SK-N-SH treated with all-trans-retinoic acid at 6 μM for 48 hours (cell line): ENCODE measurements at regions not wholly inside any gene's neighbourhood (a gene's known extent, or its start where the extent isn't known, plus 50 kb on each side); places are given as distances from the start of the nearest gene placed in this dataset.

Experiments used
- ATAC-seq: fragments of 200-7000 bp; cut with Tn5 transposase; 3 replicates; pipeline ENCODE4 v1.9.1; 2020; ENCODE audit warnings: mild to moderate bottlenecking, moderate library complexity
- ARNTL ChIP-seq: fragments of 450-650 bp; formaldehyde crosslinking; IDR thresholded peaks from 2 replicates; pipeline ENCODE4 v1.5.0; 2020; ENCODE audit warnings: low read depth, mild to moderate bottlenecking, moderate library complexity, borderline replicate concordance
- BACH2 ChIP-seq: fragments of 250-450 bp; sonication (Bioruptor Pico); IDR thresholded peaks from 2 replicates; pipeline ENCODE4 v1.9.0; 2021; ENCODE audit warnings: mild to moderate bottlenecking, borderline replicate concordance
- CSDC2 ChIP-seq: fragments of 250-450 bp; sonication (Bioruptor Pico); IDR thresholded peaks from 2 replicates; pipeline ENCODE4 v1.5.0; 2020; ENCODE audit warnings: mild to moderate bottlenecking, moderate library complexity
- ESRRG ChIP-seq: fragments of 250-450 bp; sonication (Bioruptor Pico); IDR thresholded peaks from 2 replicates; pipeline ENCODE4 v1.6.1; 2021; ENCODE audit warnings: mild to moderate bottlenecking
- GLIS3 ChIP-seq: fragments of 250-450 bp; sonication (Bioruptor Pico); IDR thresholded peaks from 2 replicates; pipeline ENCODE4 v1.5.0; 2020; ENCODE audit warnings: mild to moderate bottlenecking, moderate library complexity
- ISL1 ChIP-seq: fragments of 250-450 bp; sonication (Bioruptor Pico); IDR thresholded peaks from 2 replicates; pipeline ENCODE4 v2.1.2; 2022; ENCODE audit warnings: mild to moderate bottlenecking, moderate library complexity
- OSR1 ChIP-seq: fragments of 250-450 bp; sonication (Bioruptor Pico); IDR thresholded peaks from 2 replicates; pipeline ENCODE4 v1.8.0; 2022; ENCODE audit warnings: moderate library complexity, mild to moderate bottlenecking, inconsistent platforms
- PPARA ChIP-seq: fragments of 250-450 bp; sonication (Bioruptor Pico); IDR thresholded peaks from 2 replicates; pipeline ENCODE4 v1.5.0; 2020; ENCODE audit warnings: mild to moderate bottlenecking, borderline replicate concordance
- RARB ChIP-seq: fragments of 250-450 bp; sonication (Bioruptor Pico); IDR thresholded peaks from 2 replicates; pipeline ENCODE4 v1.8.0; 2021; ENCODE audit warnings: mild to moderate bottlenecking, moderate library complexity
- SNAI2 ChIP-seq: fragments of 250-450 bp; sonication (Bioruptor Pico); IDR thresholded peaks from 2 replicates; pipeline ENCODE4 v1.5.0; 2020; ENCODE audit warnings: mild to moderate bottlenecking, moderate library complexity
- TOX ChIP-seq: fragments of 250-450 bp; sonication (Bioruptor Pico); IDR thresholded peaks from 2 replicates; pipeline ENCODE4 v1.8.0; 2021; ENCODE audit warnings: mild to moderate bottlenecking, moderate library complexity, borderline replicate concordance
- TSHZ2 ChIP-seq: fragments of 250-450 bp; sonication (Bioruptor Pico); IDR thresholded peaks from 2 replicates; pipeline ENCODE4 v1.5.0; 2020; ENCODE audit warnings: mild to moderate bottlenecking, moderate library complexity
- ZC3H10 ChIP-seq: fragments of 250-450 bp; sonication (Bioruptor Pico); IDR thresholded peaks from 2 replicates; pipeline ENCODE4 v1.5.1; 2021; ENCODE audit warnings: mild to moderate bottlenecking, moderate library complexity
- ZFP3 ChIP-seq: fragments of 250-450 bp; sonication (Bioruptor Pico); IDR thresholded peaks from 2 replicates; pipeline ENCODE4 v1.5.0; 2020; ENCODE audit warnings: mild to moderate bottlenecking, moderate library complexity
- ZFP30 ChIP-seq: fragments of 450-650 bp; formaldehyde crosslinking; IDR thresholded peaks from 2 replicates; pipeline ENCODE4 v1.5.0; 2022; ENCODE audit warnings: mild to moderate bottlenecking, moderate library complexity
- ZNF565 ChIP-seq: fragments of 450-650 bp; formaldehyde crosslinking; conservative IDR thresholded peaks from 2 replicates; pipeline ENCODE4 v1.5.0; 2020; ENCODE audit warnings: low read depth, mild to moderate bottlenecking, moderate library complexity
- ZNF70 ChIP-seq: fragments of 450-650 bp; formaldehyde crosslinking; IDR thresholded peaks from 2 replicates; pipeline ENCODE4 v1.5.0; 2020; ENCODE audit warnings: mild to moderate bottlenecking, moderate library complexity
- ZNF8 ChIP-seq: fragments of 450-650 bp; formaldehyde crosslinking; IDR thresholded peaks from 2 replicates; pipeline ENCODE4 v1.5.0; 2020; ENCODE audit warnings: mild to moderate bottlenecking, moderate library complexity
- TF ChIP-seq, protein P1 (sequence below): fragments of 250-450 bp; sonication (Bioruptor Pico); IDR thresholded peaks from 2 replicates; pipeline ENCODE4 v1.8.0; 2020; ENCODE audit warnings: mild to moderate bottlenecking, moderate library complexity, borderline replicate concordance
- TF ChIP-seq, protein P2 (sequence below): fragments of 250-450 bp; sonication (Bioruptor Pico); IDR thresholded peaks from 2 replicates; pipeline ENCODE4 v1.5.1; 2021; ENCODE audit warnings: mild to moderate bottlenecking, moderate library complexity
- TF ChIP-seq, protein P3 (sequence below): fragments of 250-450 bp; sonication (Bioruptor Pico); IDR thresholded peaks from 2 replicates; pipeline ENCODE4 v1.5.1; 2020; ENCODE audit warnings: low read depth, mild to moderate bottlenecking, moderate library complexity

DNA sequence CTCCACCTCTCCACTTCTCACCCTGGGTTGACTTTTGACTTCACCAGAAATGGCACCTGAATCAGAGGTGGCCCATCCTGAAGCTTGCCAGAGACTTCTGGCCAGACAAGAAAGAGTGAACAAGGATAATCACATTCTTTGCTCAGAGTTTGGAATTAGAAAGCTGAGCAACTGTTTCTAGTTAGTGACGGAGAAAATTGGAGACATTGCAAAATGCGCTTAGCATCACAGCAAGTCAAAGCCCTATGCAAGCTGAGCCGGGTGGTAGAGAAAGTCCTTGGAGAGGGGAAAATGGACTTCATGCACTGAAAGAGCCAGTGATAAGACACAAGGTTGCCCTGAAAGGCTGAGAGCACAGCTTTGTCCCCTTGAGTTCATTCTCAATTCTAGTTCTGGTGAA is 161.8 kb downstream of the PAH start:
- ATAC-seq = no peak
- no peak for TF ChIP-seq ZFP30
- no peak for TF ChIP-seq GLIS3
- TF ChIP-seq, protein P1, sequence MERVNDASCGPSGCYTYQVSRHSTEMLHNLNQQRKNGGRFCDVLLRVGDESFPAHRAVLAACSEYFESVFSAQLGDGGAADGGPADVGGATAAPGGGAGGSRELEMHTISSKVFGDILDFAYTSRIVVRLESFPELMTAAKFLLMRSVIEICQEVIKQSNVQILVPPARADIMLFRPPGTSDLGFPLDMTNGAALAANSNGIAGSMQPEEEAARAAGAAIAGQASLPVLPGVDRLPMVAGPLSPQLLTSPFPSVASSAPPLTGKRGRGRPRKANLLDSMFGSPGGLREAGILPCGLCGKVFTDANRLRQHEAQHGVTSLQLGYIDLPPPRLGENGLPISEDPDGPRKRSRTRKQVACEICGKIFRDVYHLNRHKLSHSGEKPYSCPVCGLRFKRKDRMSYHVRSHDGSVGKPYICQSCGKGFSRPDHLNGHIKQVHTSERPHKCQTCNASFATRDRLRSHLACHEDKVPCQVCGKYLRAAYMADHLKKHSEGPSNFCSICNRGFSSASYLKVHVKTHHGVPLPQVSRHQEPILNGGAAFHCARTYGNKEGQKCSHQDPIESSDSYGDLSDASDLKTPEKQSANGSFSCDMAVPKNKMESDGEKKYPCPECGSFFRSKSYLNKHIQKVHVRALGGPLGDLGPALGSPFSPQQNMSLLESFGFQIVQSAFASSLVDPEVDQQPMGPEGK (CRISPR knock-in tag) = no peak
- TF ChIP-seq ISL1 (CRISPR knock-in tag) = no peak
- TF ChIP-seq ESRRG (CRISPR knock-in tag) = no peak
- TF ChIP-seq ZNF70 (CRISPR knock-in tag) = no peak
- TF ChIP-seq, protein P2, sequence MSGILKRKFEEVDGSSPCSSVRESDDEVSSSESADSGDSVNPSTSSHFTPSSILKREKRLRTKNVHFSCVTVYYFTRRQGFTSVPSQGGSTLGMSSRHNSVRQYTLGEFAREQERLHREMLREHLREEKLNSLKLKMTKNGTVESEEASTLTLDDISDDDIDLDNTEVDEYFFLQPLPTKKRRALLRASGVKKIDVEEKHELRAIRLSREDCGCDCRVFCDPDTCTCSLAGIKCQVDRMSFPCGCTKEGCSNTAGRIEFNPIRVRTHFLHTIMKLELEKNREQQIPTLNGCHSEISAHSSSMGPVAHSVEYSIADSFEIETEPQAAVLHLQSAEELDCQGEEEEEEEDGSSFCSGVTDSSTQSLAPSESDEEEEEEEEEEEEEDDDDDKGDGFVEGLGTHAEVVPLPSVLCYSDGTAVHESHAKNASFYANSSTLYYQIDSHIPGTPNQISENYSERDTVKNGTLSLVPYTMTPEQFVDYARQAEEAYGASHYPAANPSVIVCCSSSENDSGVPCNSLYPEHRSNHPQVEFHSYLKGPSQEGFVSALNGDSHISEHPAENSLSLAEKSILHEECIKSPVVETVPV (CRISPR knock-in tag) = no peak
- no peak for TF ChIP-seq PPARA (CRISPR knock-in tag)
- TF ChIP-seq SNAI2 (CRISPR knock-in tag) = no peak
- no peak for TF ChIP-seq CSDC2 (CRISPR knock-in tag)
- no peak for TF ChIP-seq ZC3H10 (CRISPR knock-in tag)
- no peak for TF ChIP-seq OSR1 (CRISPR knock-in tag)
- no peak for TF ChIP-seq TSHZ2
- TF ChIP-seq RARB (CRISPR knock-in tag) = no peak
- TF ChIP-seq ZNF8 = no peak
- TF ChIP-seq ZFP3 (CRISPR knock-in tag) = no peak
- TF ChIP-seq, protein P3, sequence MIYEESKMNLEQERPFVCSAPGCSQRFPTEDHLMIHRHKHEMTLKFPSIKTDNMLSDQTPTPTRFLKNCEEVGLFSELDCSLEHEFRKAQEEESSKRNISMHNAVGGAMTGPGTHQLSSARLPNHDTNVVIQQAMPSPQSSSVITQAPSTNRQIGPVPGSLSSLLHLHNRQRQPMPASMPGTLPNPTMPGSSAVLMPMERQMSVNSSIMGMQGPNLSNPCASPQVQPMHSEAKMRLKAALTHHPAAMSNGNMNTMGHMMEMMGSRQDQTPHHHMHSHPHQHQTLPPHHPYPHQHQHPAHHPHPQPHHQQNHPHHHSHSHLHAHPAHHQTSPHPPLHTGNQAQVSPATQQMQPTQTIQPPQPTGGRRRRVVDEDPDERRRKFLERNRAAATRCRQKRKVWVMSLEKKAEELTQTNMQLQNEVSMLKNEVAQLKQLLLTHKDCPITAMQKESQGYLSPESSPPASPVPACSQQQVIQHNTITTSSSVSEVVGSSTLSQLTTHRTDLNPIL = no peak
- TF ChIP-seq, all 23 proteins: peak for 0

DNA sequence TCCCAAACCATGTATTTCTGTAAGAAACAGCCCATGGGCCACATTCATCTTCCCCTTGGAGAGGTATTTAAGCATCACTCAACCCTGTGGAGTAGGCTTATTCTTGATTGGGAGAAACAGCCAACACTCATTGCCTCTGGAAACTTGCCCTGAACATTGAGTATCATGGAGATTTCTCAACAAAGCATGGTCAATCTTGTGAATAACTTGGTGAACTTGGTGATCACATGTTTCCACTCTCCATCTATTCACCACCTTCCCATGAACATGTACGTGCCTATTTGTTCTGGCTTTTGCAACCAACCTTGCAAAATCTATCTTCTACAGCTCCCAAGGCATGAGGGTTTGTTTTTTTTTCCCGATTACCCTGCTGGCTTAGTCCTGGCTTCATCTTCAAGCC is 163.2 kb downstream of the PAH start:
- no peak for ATAC-seq
- TF ChIP-seq, protein P3 = no peak
- TF ChIP-seq TOX (no peak), TSHZ2 (no peak), GLIS3 (no peak), ARNTL (CRISPR knock-in tag) (no peak), ZC3H10 (CRISPR knock-in tag) (no peak), ISL1 (CRISPR knock-in tag) (no peak), ZNF565 (CRISPR knock-in tag) (no peak), ZFP30 (no peak), BACH2 (CRISPR knock-in tag) (no peak)
- TF ChIP-seq, protein P2 (CRISPR knock-in tag) = no peak
- TF ChIP-seq, all 23 proteins: peak for 0
